HEK293 (cell line): ENCODE measurements at regions not wholly inside any gene's neighbourhood (a gene's known extent, or its start where the extent isn't known, plus 50 kb on each side); places are given as distances from the start of the nearest gene placed in this dataset.

ENCODE experiments used
- CTCF ChIP-seq: fragments of 450-650 bp; formaldehyde crosslinking; IDR thresholded peaks from 2 replicates; pipeline ENCODE4 v1.5.1; 2016; ENCODE audit warnings: missing biosample characterization, missing genetic modification characterization
- IKZF3 ChIP-seq: fragments of 450-650 bp; IDR thresholded peaks from 2 replicates; pipeline ENCODE4 v1.5.0; 2018; ENCODE audit warnings: missing biosample characterization, mild to moderate bottlenecking, missing genetic modification characterization, moderate library complexity
- KLF1 ChIP-seq: fragments of 450-650 bp; formaldehyde crosslinking; IDR thresholded peaks from 2 replicates; pipeline ENCODE4 v1.5.1; 2016; ENCODE audit warnings: missing biosample characterization, missing genetic modification characterization
- YY1 ChIP-seq: fragments of 450-650 bp; formaldehyde crosslinking; IDR thresholded peaks from 2 replicates; pipeline ENCODE4 v1.5.1; 2018; ENCODE audit warnings: missing biosample characterization, missing genetic modification characterization
- ZNF248 ChIP-seq: fragments of 450-650 bp; formaldehyde crosslinking; IDR thresholded peaks from 2 replicates; pipeline ENCODE4 v1.5.1; 2017; ENCODE audit warnings: missing biosample characterization, missing genetic modification characterization
- ZNF398 ChIP-seq: fragments of 450-650 bp; formaldehyde crosslinking; IDR thresholded peaks from 2 replicates; pipeline ENCODE4 v1.5.1; 2017; ENCODE audit warnings: missing biosample characterization, missing genetic modification characterization
- ZNF585B ChIP-seq: fragments of 450-650 bp; formaldehyde crosslinking; IDR thresholded peaks from 2 replicates; pipeline ENCODE4 v1.5.1; 2016; ENCODE audit warnings: missing biosample characterization, missing genetic modification characterization

GRCh38 chr2:126838716-126838985, 60.0 kb upstream of the TEX51 start:
- TF ChIP-seq ZNF248 (tag by site-specific recombination) (no peak), CTCF (tag by site-specific recombination) (no peak), KLF1 (tag by site-specific recombination) (no peak), ZNF398 (tag by site-specific recombination) (no peak), ZNF585B (tag by site-specific recombination) (no peak), IKZF3 (no peak), YY1 (tag by site-specific recombination) (no peak)
